ENCODE measurements at regions not wholly inside any gene's neighbourhood (a gene's known extent, or its start where the extent isn't known, plus 50 kb on each side); places are given as distances from the start of the nearest gene placed in this dataset.
"Not testable (repeated sequence)": the region's sequence is repeated elsewhere in the genome, so short reads cannot be mapped to it uniquely, and the experiment has no call there.

DNA sequence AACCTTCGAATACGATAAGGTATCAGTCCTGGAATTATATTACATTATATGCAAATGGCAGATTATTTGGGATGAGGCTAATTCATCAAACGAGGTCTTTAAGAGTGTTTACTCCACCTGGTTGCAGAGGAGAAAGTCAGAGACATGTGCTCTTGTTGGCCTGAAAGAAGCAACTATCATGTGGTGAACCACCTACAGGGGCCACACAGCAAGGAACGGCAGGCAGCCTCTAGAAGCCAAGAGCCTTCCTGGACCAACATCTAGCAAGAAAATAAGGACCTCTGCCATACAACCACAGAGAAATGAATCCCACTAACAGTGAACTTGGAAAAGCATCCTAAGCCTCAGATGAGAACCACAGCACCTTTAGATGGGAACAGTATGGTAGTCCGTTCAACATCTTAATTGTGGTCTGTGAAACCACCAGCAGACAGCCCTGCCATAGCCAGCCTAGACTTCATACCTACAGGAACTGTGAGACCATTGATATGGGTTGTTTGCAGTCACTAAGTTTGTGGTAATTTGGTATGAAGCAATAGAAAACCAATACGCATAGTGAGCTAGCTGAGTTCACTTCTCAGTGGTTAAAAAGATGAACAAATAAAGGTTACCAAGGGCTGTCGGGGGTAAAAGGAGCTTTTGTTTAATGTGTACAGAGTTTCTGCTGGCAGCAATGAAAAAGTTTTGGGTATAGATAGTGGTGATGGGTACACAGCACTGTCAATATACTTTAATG, 345.7 kb upstream of the RUNX1 start:
- Histone ChIP-seq H4K20me1 (no peaks in the 10 kb centered on the region), H3K4me2 (no peak overlapping the region), H3K4me3 (no peak overlapping the region), H3K9ac (no peak overlapping the region), H3K4me1 (peaks cover 29% of the 10 kb centered on the region), H3K36me3 (no peaks in the 10 kb centered on the region), H3K27me3 (no peaks in the 10 kb centered on the region), H3K27ac (no peak overlapping the region), H3K9me3 (no peaks in the 10 kb centered on the region)
- no peak for TF ChIP-seq Cebpa-rat (IDR thresholded peaks at IDR 0.05)

DNA sequence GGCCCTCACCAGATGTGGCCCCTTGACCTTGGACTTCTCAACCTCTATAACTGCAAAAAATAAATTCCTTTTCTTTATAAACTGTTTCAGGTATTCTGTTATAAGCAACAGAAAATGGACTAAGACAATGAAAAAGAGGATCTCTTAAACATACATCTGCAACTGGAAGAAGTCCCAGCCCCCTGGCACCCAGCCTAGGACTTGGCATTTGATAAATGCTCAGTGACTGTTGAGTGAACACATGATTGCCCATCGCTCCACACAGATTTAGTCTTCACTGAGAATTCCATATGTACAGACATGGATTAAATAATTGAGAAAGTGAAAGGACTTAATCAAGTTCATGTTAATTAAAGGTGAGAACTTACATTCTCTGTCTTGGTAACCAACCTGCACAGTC, 344.9 kb upstream of the RUNX1 start:
- H3K9ac ChIP-seq = no peak overlapping the region
- H3K27ac ChIP-seq = no peak overlapping the region
- H3K9me3 ChIP-seq = no peaks in the 10 kb centered on the region
- TF ChIP-seq Cebpa-rat (IDR thresholded peaks at IDR 0.05) = no peak
- peaks cover 21% of the 10 kb centered on the region for H3K4me1 ChIP-seq
- H3K36me3 ChIP-seq = no peaks in the 10 kb centered on the region
- H4K20me1 ChIP-seq = no peaks in the 10 kb centered on the region
- H3K27me3 ChIP-seq = no peaks in the 10 kb centered on the region
- no peak overlapping the region for H3K4me2 ChIP-seq
- no peak overlapping the region for H3K4me3 ChIP-seq

DNA sequence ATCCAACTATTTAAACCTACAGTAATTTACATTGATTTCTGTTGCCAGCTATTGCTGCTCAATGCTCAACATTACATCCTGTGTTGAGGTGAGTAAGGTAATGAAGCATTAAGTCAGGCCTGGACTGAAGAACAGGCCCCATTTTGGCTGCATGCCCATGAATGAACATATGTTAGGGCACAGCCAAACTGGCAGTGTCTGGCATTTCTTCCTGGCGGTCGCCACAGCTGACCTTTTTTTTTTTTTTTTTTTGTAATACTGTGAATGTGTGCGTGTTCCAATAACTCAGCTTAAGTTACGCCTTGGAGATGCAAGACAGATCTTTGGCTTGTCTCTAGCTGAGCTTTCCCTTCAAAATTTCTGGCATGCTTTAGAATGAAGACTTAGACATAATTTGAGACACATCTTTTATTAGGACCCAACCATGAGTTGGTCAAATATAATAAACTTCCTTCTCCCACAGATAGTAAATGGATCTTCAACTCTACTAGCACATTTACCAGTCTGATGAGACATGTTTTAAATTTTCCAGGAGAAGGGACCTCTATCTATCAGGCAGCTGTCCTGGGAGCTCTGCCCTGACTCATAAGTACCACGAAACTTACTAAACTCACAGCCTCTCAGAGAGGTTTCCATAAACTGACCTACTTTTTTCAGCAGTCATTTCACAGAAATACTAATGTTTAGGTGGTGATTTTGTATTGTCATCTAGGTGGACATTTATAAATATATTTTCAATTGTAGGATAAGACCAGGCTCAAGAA, 341.1 kb upstream of the RUNX1 start:
- H4K20me1 ChIP-seq = no peaks in the 10 kb centered on the region
- no peak for TF ChIP-seq Cebpa-rat (IDR thresholded peaks at IDR 0.05)
- H3K27ac ChIP-seq = no peak overlapping the region
- no peak overlapping the region for H3K9ac ChIP-seq
- H3K4me2 ChIP-seq = no peak overlapping the region
- no peaks in the 10 kb centered on the region for H3K27me3 ChIP-seq
- peaks cover 8% of the 10 kb centered on the region for H3K9me3 ChIP-seq
- no peaks in the 10 kb centered on the region for H3K36me3 ChIP-seq
- H3K4me1 ChIP-seq = peaks cover 13% of the 10 kb centered on the region
- no peak overlapping the region for H3K4me3 ChIP-seq

DNA sequence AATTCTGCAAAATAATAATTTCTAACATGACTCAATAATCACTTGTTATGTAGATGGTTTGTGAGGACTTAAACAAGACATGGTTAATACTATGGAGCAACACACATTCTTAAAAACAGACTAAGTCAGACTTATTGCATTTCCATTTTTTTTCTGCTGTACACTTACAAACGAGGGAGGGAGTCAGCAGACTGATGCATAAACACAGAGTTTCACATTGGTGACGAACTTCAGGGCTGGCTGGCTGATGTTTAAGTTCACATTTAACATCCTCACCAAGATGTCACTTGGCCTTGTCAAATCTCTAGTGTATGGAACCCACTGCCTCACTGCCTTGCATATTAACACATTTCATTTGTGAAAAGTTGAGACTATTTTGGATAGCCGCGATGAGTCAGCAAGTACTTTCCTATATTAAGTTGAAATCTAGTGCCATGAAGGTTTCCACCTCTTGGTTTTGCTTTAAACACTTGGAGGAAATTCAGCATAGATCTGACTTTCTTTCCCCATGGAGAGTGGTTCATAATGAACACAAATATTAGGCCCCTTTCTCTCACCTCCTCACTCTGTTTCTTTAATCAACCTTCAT, 337.5 kb upstream of the RUNX1 start:
- Histone ChIP-seq H3K9ac (no peak overlapping the region), H3K27me3 (no peaks in the 10 kb centered on the region), H3K9me3 (peaks cover 8% of the 10 kb centered on the region), H3K4me3 (no peak overlapping the region), H4K20me1 (no peaks in the 10 kb centered on the region), H3K27ac (no peak overlapping the region), H3K36me3 (no peaks in the 10 kb centered on the region), H3K4me2 (no peak overlapping the region), H3K4me1 (no peaks in the 10 kb centered on the region)
- TF ChIP-seq Cebpa-rat (IDR thresholded peaks at IDR 0.05) = no peak

DNA sequence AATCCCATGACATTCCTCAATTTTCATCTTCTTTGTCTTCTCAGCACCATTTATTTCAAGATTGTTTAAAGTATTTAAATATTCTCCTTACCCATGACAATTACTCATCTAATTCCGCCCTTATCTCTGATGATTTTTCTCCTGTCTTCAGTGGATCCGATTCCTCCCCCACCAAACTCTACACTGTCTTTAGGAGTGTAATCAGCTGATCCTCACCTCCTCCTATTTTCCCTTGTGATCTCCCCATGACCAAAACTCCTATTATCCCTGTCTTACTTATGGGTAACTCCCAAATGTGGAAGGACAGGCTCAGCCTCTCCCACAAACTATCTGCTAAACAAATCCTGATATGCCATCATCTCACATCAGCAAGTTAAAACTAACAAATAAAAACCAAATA, 335.3 kb upstream of the RUNX1 start:
- H3K36me3 ChIP-seq = no peaks in the 10 kb centered on the region
- no peaks in the 10 kb centered on the region for H3K4me1 ChIP-seq
- no peaks in the 10 kb centered on the region for H3K27me3 ChIP-seq
- H3K4me3 ChIP-seq = no peak overlapping the region
- peaks cover 8% of the 10 kb centered on the region for H3K9me3 ChIP-seq
- H3K27ac ChIP-seq = no peak overlapping the region
- TF ChIP-seq Cebpa-rat (IDR thresholded peaks at IDR 0.05) = no peak
- H4K20me1 ChIP-seq = no peaks in the 10 kb centered on the region
- no peak overlapping the region for H3K4me2 ChIP-seq
- H3K9ac ChIP-seq = no peak overlapping the region

DNA sequence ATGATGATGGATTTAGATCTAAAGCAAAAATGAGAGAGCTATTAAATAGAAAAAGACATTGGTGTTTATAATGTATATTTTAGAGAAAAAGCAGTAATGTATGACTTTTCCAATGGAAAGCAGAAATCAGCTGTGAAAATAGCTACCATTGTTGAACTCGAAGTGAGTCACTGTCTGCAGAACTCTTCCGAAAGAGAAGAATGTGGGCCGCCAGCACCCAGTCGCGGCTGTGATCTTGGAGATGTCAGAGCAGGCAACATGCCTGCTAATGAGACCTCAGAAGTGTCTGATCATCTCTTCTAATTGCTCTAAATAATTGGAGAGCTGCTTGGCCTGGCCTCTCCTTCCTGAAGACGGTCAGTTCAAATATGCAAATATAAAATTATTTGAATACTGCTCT, 333.6 kb upstream of the RUNX1 start:
- TF ChIP-seq Cebpa-rat (IDR thresholded peaks at IDR 0.05) = no peak
- no peaks in the 10 kb centered on the region for H4K20me1 ChIP-seq
- H3K9me3 ChIP-seq = no peaks in the 10 kb centered on the region
- no peaks in the 10 kb centered on the region for H3K27me3 ChIP-seq
- no peak overlapping the region for H3K4me2 ChIP-seq
- H3K4me1 ChIP-seq = no peaks in the 10 kb centered on the region
- no peak overlapping the region for H3K27ac ChIP-seq
- H3K4me3 ChIP-seq = no peak overlapping the region
- no peaks in the 10 kb centered on the region for H3K36me3 ChIP-seq
- H3K9ac ChIP-seq = no peak overlapping the region

DNA sequence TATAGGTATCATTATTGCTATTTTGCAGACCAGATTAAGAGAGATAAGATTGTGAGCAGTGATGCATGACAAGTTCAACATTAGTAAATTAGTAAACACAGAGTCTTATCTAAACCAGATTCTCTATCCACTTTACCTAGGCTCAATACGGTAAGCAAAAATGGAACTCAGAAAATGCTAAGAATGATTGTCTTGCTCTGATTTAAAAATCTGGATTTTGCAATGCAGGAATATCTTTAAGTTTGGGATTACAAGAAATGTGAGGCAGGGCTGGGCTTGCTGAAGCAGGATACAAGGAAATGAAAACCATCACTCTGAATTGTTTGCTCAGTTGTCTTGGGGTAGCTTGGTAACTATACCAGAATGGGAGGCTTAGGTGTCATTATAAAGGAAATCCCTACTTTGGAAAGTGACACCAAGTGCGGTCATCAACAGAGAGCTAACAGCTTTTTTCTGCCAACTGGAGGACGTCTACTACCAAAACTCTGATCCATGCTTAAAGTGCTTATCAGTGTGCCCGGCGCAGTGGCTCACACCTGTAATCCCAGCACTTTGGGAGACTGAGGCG, 332.7 kb upstream of the RUNX1 start:
- H4K20me1 ChIP-seq = no peaks in the 10 kb centered on the region
- H3K27me3 ChIP-seq = no peaks in the 10 kb centered on the region
- H3K4me2 ChIP-seq = no peak overlapping the region
- H3K9ac ChIP-seq = no peak overlapping the region
- no peak overlapping the region for H3K4me3 ChIP-seq
- no peak overlapping the region for H3K27ac ChIP-seq
- H3K4me1 ChIP-seq = no peaks in the 10 kb centered on the region
- H3K36me3 ChIP-seq = no peaks in the 10 kb centered on the region
- no peaks in the 10 kb centered on the region for H3K9me3 ChIP-seq
- no peak for TF ChIP-seq Cebpa-rat (IDR thresholded peaks at IDR 0.05)

DNA sequence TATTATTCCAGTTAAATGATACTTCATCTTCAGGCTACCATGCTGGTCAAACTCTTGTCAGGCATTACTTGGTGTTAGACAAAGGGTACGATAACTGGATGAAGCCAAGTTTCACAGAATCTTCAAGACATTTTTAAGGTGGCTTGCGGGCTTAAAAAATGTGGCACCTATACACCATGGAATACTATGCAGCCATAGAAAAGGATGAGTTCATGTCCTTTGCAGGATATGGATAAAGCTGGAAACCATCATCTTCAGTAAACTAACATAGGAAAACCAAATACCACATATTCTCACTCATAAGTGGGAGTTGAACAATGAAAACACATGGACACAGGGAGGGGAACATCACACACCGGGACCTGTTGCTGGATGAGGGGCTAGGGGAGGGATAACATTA, 331.2 kb upstream of the RUNX1 start:
- H3K27me3 ChIP-seq, H3K27ac ChIP-seq, H4K20me1 ChIP-seq, H3K4me1 ChIP-seq, H3K9ac ChIP-seq, H3K4me3 ChIP-seq, H3K36me3 ChIP-seq, H3K9me3 ChIP-seq, H3K4me2 ChIP-seq: not testable (repeated sequence)

DNA sequence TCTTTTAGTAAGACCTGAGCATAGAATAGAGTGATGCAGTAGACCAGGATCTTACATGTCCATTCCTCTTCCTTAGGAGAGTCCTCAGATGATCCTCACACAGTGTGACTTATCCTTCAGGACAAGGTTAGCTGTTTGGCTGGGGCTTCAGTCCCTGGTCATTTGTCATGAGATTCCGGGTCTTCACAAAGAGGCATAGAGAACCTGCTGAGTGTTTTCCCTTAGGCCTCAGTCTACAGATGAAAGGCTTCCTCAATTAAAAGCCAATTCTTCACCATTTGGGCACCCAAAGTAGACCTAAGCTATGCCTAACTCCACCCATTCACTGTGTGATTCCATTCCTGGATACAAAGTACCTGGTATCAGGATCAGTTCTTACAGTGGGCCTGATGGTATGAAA, 329.8 kb upstream of the RUNX1 start:
- H3K36me3 ChIP-seq = no peaks in the 10 kb centered on the region
- H3K4me3 ChIP-seq = no peak overlapping the region
- H3K27me3 ChIP-seq = no peaks in the 10 kb centered on the region
- TF ChIP-seq Cebpa-rat (IDR thresholded peaks at IDR 0.05) = no peak
- no peak overlapping the region for H3K27ac ChIP-seq
- H3K4me2 ChIP-seq = no peak overlapping the region
- no peak overlapping the region for H3K9ac ChIP-seq
- H3K9me3 ChIP-seq = no peaks in the 10 kb centered on the region
- no peaks in the 10 kb centered on the region for H3K4me1 ChIP-seq
- H4K20me1 ChIP-seq = no peaks in the 10 kb centered on the region

DNA sequence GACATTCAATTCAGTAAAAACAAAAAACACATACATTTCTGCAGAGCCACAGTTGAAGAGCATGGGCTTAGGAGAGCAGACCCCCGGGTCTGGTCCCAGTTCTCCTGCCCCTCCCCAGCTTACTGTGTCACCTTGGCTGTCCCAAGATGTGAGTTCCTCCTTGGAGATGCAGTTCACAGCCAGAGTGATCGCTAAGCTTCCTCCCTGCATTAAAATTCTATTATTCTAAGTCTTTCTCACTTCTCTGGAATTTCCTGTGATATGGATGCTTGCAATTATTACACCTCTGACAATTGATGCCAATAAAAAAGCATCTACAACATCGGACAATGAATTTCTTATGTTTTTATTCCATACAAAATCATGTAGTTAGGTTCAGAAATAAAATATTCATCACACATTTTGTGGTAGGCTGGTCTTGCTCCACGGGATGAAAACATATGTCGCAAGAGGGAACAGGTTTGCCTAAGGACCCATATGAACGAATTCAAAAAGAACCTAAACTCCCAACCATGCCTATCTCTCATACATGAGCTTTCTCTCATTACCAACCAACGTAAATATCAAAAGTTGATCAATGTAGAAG, 328.5 kb upstream of the RUNX1 start:
- Histone ChIP-seq H3K9me3 (no peaks in the 10 kb centered on the region), H3K4me3 (no peak overlapping the region), H3K4me2 (no peak overlapping the region), H3K27me3 (no peaks in the 10 kb centered on the region), H3K27ac (no peak overlapping the region), H4K20me1 (no peaks in the 10 kb centered on the region), H3K4me1 (peaks cover 4% of the 10 kb centered on the region; the same call in 1 of the 2 replicates), H3K36me3 (no peaks in the 10 kb centered on the region), H3K9ac (no peak overlapping the region)
- TF ChIP-seq Cebpa-rat (IDR thresholded peaks at IDR 0.05) = no peak
